Hepatocyte (in vitro differentiated cells): ENCODE measurements at regions not wholly inside any gene's neighbourhood (a gene's known extent, or its start where the extent isn't known, plus 50 kb on each side); places are given as distances from the start of the nearest gene placed in this dataset.
"Not testable (repeated sequence)": the region's sequence is repeated elsewhere in the genome, so short reads cannot be mapped to it uniquely, and the experiment has no call there.

ENCODE experiments used
- EZH2 ChIP-seq: fragments of 200-600 bp; sonication (generic); IDR thresholded peaks from 2 replicates; pipeline ENCODE4 v1.6.1; 2016; ENCODE audit warnings: antibody characterized with exemption, mild to moderate bottlenecking, borderline replicate concordance
- EZH2phosphoT487 ChIP-seq: fragments of 200-600 bp; sonication (generic); IDR thresholded peaks from one replicate; pipeline ENCODE4 v1.6.1; 2018; ENCODE audit warnings: antibody characterized with exemption, mild to moderate bottlenecking, low read depth, moderate library complexity; ENCODE audit not compliant: unreplicated experiment, severe bottlenecking
- TF ChIP-seq, protein P1 (sequence below): fragments of 200-600 bp; sonication (generic); IDR thresholded peaks from 2 replicates; pipeline ENCODE4 v1.5.1; 2016; ENCODE audit warnings: antibody characterized with exemption, mild to moderate bottlenecking; ENCODE audit not compliant: poor library complexity

DNA sequence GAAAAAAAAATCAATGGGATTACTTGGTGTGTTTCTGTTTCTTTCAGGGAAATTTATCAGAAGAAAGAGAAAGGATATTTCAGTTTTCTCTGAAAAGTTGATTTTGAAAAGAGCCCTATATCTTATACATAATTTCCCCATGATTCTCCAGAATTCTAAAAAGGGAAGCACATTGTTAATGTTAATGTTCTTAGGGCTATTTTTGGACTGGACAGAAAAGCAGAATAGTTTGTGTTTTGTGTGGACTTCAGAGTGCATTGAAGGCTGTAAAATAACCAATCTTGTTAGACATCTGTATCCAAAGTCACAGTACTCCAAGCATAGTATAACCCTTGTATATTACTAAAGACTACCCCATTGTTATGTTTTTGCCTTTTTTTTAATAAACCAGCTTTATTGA lies 130.3 kb downstream of the SEPTIN7 start:
- TF ChIP-seq, protein P1, sequence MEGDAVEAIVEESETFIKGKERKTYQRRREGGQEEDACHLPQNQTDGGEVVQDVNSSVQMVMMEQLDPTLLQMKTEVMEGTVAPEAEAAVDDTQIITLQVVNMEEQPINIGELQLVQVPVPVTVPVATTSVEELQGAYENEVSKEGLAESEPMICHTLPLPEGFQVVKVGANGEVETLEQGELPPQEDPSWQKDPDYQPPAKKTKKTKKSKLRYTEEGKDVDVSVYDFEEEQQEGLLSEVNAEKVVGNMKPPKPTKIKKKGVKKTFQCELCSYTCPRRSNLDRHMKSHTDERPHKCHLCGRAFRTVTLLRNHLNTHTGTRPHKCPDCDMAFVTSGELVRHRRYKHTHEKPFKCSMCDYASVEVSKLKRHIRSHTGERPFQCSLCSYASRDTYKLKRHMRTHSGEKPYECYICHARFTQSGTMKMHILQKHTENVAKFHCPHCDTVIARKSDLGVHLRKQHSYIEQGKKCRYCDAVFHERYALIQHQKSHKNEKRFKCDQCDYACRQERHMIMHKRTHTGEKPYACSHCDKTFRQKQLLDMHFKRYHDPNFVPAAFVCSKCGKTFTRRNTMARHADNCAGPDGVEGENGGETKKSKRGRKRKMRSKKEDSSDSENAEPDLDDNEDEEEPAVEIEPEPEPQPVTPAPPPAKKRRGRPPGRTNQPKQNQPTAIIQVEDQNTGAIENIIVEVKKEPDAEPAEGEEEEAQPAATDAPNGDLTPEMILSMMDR: not testable (repeated sequence)
- not testable (repeated sequence) for TF ChIP-seq EZH2, EZH2phosphoT487
